Loucy (cell line): ENCODE measurements at regions not wholly inside any gene's neighbourhood (a gene's known extent, or its start where the extent isn't known, plus 50 kb on each side); places are given as distances from the start of the nearest gene placed in this dataset.

Experiments used
- EZH2phosphoT487 ChIP-seq: fragments of 200-600 bp; IDR thresholded peaks from 2 replicates; pipeline ENCODE4 v1.6.1; 2018; ENCODE audit warnings: antibody characterized with exemption, mild to moderate bottlenecking, moderate library complexity, borderline replicate concordance
- TF ChIP-seq, protein P1 (sequence below): fragments of 200-600 bp; sonication (generic); conservative IDR thresholded peaks from 2 replicates; pipeline ENCODE4 v1.5.1; 2014; ENCODE audit warnings: mild to moderate bottlenecking, antibody characterized with exemption, low read length

DNA sequence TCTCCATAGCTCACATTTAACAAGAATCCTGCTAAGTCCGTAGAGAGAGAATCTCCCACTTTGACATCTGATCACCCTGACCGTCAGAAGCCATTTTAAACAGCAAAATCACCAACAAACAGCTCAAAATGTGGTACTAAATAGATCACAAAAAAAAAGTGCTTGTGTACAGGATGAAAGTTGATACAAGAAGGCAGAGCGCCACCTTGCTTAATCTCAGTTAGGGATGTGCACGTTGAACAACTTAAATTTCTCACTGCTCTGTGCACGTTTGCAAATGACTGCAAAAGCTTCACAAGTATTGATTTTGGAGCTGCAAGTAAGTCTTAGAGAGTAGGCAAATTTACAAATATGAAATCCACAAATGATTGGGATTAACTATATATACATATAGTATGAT lies 63.1 kb upstream of the NREP start:
- TF ChIP-seq, protein P1, sequence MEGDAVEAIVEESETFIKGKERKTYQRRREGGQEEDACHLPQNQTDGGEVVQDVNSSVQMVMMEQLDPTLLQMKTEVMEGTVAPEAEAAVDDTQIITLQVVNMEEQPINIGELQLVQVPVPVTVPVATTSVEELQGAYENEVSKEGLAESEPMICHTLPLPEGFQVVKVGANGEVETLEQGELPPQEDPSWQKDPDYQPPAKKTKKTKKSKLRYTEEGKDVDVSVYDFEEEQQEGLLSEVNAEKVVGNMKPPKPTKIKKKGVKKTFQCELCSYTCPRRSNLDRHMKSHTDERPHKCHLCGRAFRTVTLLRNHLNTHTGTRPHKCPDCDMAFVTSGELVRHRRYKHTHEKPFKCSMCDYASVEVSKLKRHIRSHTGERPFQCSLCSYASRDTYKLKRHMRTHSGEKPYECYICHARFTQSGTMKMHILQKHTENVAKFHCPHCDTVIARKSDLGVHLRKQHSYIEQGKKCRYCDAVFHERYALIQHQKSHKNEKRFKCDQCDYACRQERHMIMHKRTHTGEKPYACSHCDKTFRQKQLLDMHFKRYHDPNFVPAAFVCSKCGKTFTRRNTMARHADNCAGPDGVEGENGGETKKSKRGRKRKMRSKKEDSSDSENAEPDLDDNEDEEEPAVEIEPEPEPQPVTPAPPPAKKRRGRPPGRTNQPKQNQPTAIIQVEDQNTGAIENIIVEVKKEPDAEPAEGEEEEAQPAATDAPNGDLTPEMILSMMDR = peak; percentile 53
- no peak for TF ChIP-seq EZH2phosphoT487
